PC-9 (cell line): ENCODE measurements at regions not wholly inside any gene's neighbourhood (a gene's known extent, or its start where the extent isn't known, plus 50 kb on each side); places are given as distances from the start of the nearest gene placed in this dataset.

Experiments used
- BruUV-seq: library from RNA; stranded (reverse); fragments of 400-500 nt; replicated peaks from 2 replicates; lab custom pipeline; 2021; lab: Mats Ljungman, UMichigan
- CTCF ChIA-PET: fragments of 300-600 bp; sonication (Branson Sonifier 250); formaldehyde crosslinking; loops from one replicate; lab custom pipeline; 2022; ENCODE audit warnings: antibody characterized with exemption; lab: Charles Lee
- POLR2A ChIA-PET: fragments of 300-600 bp; sonication (Branson Sonifier 250); formaldehyde crosslinking; loops from one replicate; lab custom pipeline; 2022; ENCODE audit warnings: antibody characterized with exemption; ENCODE audit not compliant: unreplicated experiment; lab: Charles Lee
- DNase-seq, 2 experiments: peaks; one replicate each; pipeline versions ENCODE4 v3.0.0 to v3.0.0-alpha.2; 2015 to 2022; ENCODE audit warnings: mixed read lengths in 1 of 2
- H2AFZ ChIP-seq: fragments of 200-600 bp; sonication (generic); 2 replicates; pipeline ENCODE4 v1.8.1; 2017; ENCODE audit warnings: antibody characterized with exemption
- H3F3A ChIP-seq: fragments of 200-600 bp; sonication (generic); 2 replicates; pipeline ENCODE4 v1.8.1; 2017; ENCODE audit warnings: antibody characterized with exemption, mild to moderate bottlenecking, low read depth; ENCODE audit not compliant: insufficient read depth
- H3K27ac ChIP-seq: fragments of 200-600 bp; sonication (generic); 2 replicates; pipeline ENCODE4 v1.6.1; 2016; ENCODE audit warnings: mixed run types
- H3K27me3 ChIP-seq: fragments of 200-600 bp; sonication (generic); 2 replicates; pipeline ENCODE4 v1.6.1; 2016; ENCODE audit warnings: low read depth, mixed run types; ENCODE audit not compliant: insufficient read depth
- H3K36me3 ChIP-seq: fragments of 200-600 bp; sonication (generic); 2 replicates; pipeline ENCODE4 v1.6.1; 2016; ENCODE audit warnings: low read depth, mixed run types
- H3K4me1 ChIP-seq: fragments of 200-600 bp; sonication (generic); replicated peaks from 2 replicates; pipeline ENCODE4 v1.6.1; 2016; ENCODE audit warnings: mixed run types; ENCODE audit not compliant: insufficient read depth
- H3K4me2 ChIP-seq: fragments of 200-600 bp; sonication (generic); 2 replicates; pipeline ENCODE4 v1.6.1; 2017; ENCODE audit warnings: mixed run types
- H3K4me3 ChIP-seq: fragments of 200-600 bp; sonication (generic); 2 replicates; pipeline ENCODE4 v1.6.1; 2016; ENCODE audit warnings: mixed run types
- H3K79me2 ChIP-seq: fragments of 200-600 bp; sonication (generic); 2 replicates; pipeline ENCODE4 v1.6.1; 2017; ENCODE audit warnings: low read depth, mixed run types
- H3K9me2 ChIP-seq: fragments of 200-600 bp; sonication (generic); 2 replicates; pipeline ENCODE4 v1.8.1; 2017; ENCODE audit warnings: mild to moderate bottlenecking; ENCODE audit not compliant: insufficient read depth
- H3K9me3 ChIP-seq: fragments of 200-600 bp; sonication (generic); 2 replicates; pipeline ENCODE4 v1.8.1; 2016; ENCODE audit warnings: low read depth; ENCODE audit not compliant: insufficient read depth
- H4K20me1 ChIP-seq: fragments of 200-600 bp; sonication (generic); 2 replicates; pipeline ENCODE4 v1.8.1; 2017; ENCODE audit not compliant: insufficient read depth
- CTCF ChIP-seq: fragments of 200-600 bp; sonication (generic); conservative IDR thresholded peaks from 2 replicates; pipeline ENCODE4 v1.6.1; 2017; ENCODE audit warnings: mixed run types, antibody characterized with exemption, mild to moderate bottlenecking, moderate library complexity
- EZH2 ChIP-seq: fragments of 200-600 bp; sonication (generic); IDR thresholded peaks from 2 replicates; pipeline ENCODE4 v1.8.0; 2017; ENCODE audit warnings: antibody characterized with exemption, low read depth
- intact Hi-C: fragments of 100-400 bp; cut with micrococcal nuclease; formaldehyde crosslinking; loops from one replicate; pipeline ENCODE4 v1.10.0; 2022; ENCODE audit not compliant: unreplicated experiment

- Histone ChIP-seq H3F3A (no peaks in the 10 kb centered on the region), H3K4me1 (no peaks in the 10 kb centered on the region), H3K4me3 (no peak overlapping the region), H3K27ac (no peak overlapping the region), H3K9me2 (no peaks in the 10 kb centered on the region), H3K27me3 (no peaks in the 10 kb centered on the region), H3K79me2 (no peaks in the 10 kb centered on the region), H3K4me2 (no peak overlapping the region), H3K9me3 (no peaks in the 10 kb centered on the region), H4K20me1 (no peaks in the 10 kb centered on the region), H3K36me3 (no peaks in the 10 kb centered on the region), H2AFZ (no peak overlapping the region)
- ChIA-PET POLR2A (no interaction called here), CTCF (no interaction called here)
- intact Hi-C loops, result no loop called here
- BruUV-seq, result no TSS peak
- TF ChIP-seq CTCF (no peak), EZH2 (no peak)
- DNase-seq, result no peak
These were observed 427.1 kb upstream of the ESRRG start for GRCh38 chr1:217150366-217150765.

- no peak overlapping the region for H3K27ac ChIP-seq
- H3K79me2 ChIP-seq, result no peaks in the 10 kb centered on the region
- no peak for DNase-seq
- intact Hi-C loops, result no loop called here
- no peaks in the 10 kb centered on the region for H3K9me3 ChIP-seq
- H3F3A ChIP-seq, result no peaks in the 10 kb centered on the region
- H3K27me3 ChIP-seq, result no peaks in the 10 kb centered on the region
- H3K4me2 ChIP-seq, result no peak overlapping the region
- H3K4me3 ChIP-seq, result no peak overlapping the region
- no peak for TF ChIP-seq CTCF
- no peaks in the 10 kb centered on the region for H4K20me1 ChIP-seq
- ChIA-PET CTCF (no interaction called here), POLR2A (no interaction called here)
- H2AFZ ChIP-seq, result no peak overlapping the region
- no peaks in the 10 kb centered on the region for H3K9me2 ChIP-seq
- BruUV-seq, result no TSS peak
- H3K4me1 ChIP-seq, result no peaks in the 10 kb centered on the region
- no peaks in the 10 kb centered on the region for H3K36me3 ChIP-seq
These were observed 426.6 kb upstream of the ESRRG start for GRCh38 chr1:217149791-217150190.

GRCh38 chr1:217141711-217142110, 418.5 kb upstream of the ESRRG start:
- Histone ChIP-seq H3K79me2 (no peaks in the 10 kb centered on the region), H3K27ac (no peak overlapping the region), H3K4me2 (no peak overlapping the region), H4K20me1 (no peaks in the 10 kb centered on the region), H3F3A (no peaks in the 10 kb centered on the region), H3K4me3 (no peak overlapping the region), H3K9me2 (no peaks in the 10 kb centered on the region), H3K27me3 (0 out of 2 replicates have a peak, but pooled peaks cover 3% of the 10 kb centered on the region), H3K9me3 (no peaks in the 10 kb centered on the region), H3K4me1 (no peaks in the 10 kb centered on the region), H2AFZ (no peak overlapping the region), H3K36me3 (no peaks in the 10 kb centered on the region)
- TF ChIP-seq CTCF (no peak), EZH2 (no peak)
- ChIA-PET POLR2A (no interaction called here), CTCF (no interaction called here)
- no TSS peak for BruUV-seq
- DNase-seq, result no peak
- intact Hi-C loops, result no loop called here
